Left lung (tissue), 4 donors: ENCODE measurements at regions not wholly inside any gene's neighbourhood (a gene's known extent, or its start where the extent isn't known, plus 50 kb on each side); places are given as distances from the start of the nearest gene placed in this dataset.
A peak's percentile ranks its signal among the peaks of the same experiment; 100 is the strongest.

Experiments used
- ATAC-seq: fragments of 200-7000 bp; cut with Tn5 transposase; one replicate; pipeline ENCODE4 v1.9.1; 2020; ENCODE audit warnings: moderate library complexity
- DNase-seq, 4 donors: peaks; one replicate each; pipeline ENCODE4 v3.0.0-alpha.2; 2013 to 2020
- H3K27ac ChIP-seq, 2 donors: fragments of 200-600 bp; sonication (generic) in 1 of 2; one replicate each; pipeline versions ENCODE4 v1.5.0 to v1.8.0; 2020 to 2021
- H3K27me3 ChIP-seq, 2 donors: fragments of 200-600 bp; sonication (generic) in 1 of 2; one replicate each; pipeline versions ENCODE4 v1.5.0 to v1.8.0; 2020 to 2021
- H3K36me3 ChIP-seq, 2 donors: fragments of 200-600 bp; sonication (generic) in 1 of 2; one replicate each; pipeline versions ENCODE4 v1.5.0 to v1.8.0; 2020 to 2021
- H3K4me1 ChIP-seq, 2 donors: fragments of 200-600 bp; one replicate each; pipeline ENCODE4 v1.8.0; 2021
- H3K4me3 ChIP-seq, 2 donors: fragments of 200-600 bp; sonication (generic) in 1 of 2; one replicate each; pipeline versions ENCODE4 v1.5.0 to v1.8.0; 2020 to 2021; ENCODE audit warnings: mild to moderate bottlenecking in 1 of 2
- H3K9me3 ChIP-seq, 2 donors: fragments of 200-600 bp; sonication (generic) in 1 of 2; one replicate each; pipeline versions ENCODE4 v1.5.0 to v1.8.0; 2020 to 2021
- intact Hi-C, 2 donors: fragments of 100-400 bp; cut with DNase I; formaldehyde crosslinking; loops; one replicate each; pipeline versions ENCODE4 v1.11.2 to v1.14.2; 2022
- TF ChIP-seq, protein P1 (sequence below), 2 donors: fragments of 200-600 bp; sonication (generic) in 1 of 2; IDR thresholded peaks; one replicate each; pipeline versions ENCODE4 v1.5.0 to v1.8.0; 2021; ENCODE audit warnings: antibody characterized with exemption in 2 of 2
- donor health status: DM: no; HTN: yes; CAD: no.
- donor health status: DM: no; HTN: no; CAD: no.

DNA sequence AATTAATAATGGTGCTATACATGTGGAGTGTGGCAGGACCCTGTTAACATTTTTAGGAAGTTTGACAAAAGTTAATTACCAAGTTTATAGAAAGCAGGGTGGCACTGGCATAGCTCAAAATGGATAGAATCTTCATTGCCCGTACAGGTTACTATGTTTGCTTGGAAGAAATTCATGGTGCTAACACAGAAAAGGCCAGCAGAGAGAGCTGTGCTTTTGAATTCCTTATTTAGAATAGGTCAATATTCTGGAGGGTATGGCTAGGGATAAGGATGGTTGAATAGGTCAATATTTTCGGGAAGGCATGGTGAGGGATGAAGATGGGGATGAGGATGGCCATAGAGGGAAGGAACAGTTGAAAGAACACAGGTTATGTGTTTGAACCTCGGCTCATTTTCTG, 345.1 kb downstream of the LMO4 start:
- Histone ChIP-seq H3K4me3 (no peak overlapping the region), H3K4me1 (no peaks in the 10 kb centered on the region), H3K27ac (no peak overlapping the region), H3K36me3 (no peaks in the 10 kb centered on the region), H3K9me3 (no peaks in the 10 kb centered on the region), H3K27me3 (no peaks in the 10 kb centered on the region)
- ATAC-seq (no peak), DNase-seq (no peak)
- intact Hi-C loops: no loop called here
- TF ChIP-seq, protein P1, sequence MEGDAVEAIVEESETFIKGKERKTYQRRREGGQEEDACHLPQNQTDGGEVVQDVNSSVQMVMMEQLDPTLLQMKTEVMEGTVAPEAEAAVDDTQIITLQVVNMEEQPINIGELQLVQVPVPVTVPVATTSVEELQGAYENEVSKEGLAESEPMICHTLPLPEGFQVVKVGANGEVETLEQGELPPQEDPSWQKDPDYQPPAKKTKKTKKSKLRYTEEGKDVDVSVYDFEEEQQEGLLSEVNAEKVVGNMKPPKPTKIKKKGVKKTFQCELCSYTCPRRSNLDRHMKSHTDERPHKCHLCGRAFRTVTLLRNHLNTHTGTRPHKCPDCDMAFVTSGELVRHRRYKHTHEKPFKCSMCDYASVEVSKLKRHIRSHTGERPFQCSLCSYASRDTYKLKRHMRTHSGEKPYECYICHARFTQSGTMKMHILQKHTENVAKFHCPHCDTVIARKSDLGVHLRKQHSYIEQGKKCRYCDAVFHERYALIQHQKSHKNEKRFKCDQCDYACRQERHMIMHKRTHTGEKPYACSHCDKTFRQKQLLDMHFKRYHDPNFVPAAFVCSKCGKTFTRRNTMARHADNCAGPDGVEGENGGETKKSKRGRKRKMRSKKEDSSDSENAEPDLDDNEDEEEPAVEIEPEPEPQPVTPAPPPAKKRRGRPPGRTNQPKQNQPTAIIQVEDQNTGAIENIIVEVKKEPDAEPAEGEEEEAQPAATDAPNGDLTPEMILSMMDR (IDR thresholded peaks at IDR 0.05): no peak

- ATAC-seq: no peak
Measured at GRCh38 chr1:87674791-87675190, 346.1 kb downstream of the LMO4 start.

GRCh38 chr1:87678266-87678665, 349.6 kb downstream of the LMO4 start:
- no peak overlapping the region for H3K4me3 ChIP-seq
- ATAC-seq (no peak), DNase-seq (no peak)
- TF ChIP-seq, protein P1 (IDR thresholded peaks at IDR 0.05): no peak
- no peaks in the 10 kb centered on the region for H3K36me3 ChIP-seq
- no peaks in the 10 kb centered on the region for H3K27me3 ChIP-seq
- H3K4me1 ChIP-seq: no peaks in the 10 kb centered on the region
- peaks cover 0 to 2% of the 10 kb centered on the region in 2 donors for H3K9me3 ChIP-seq
- H3K27ac ChIP-seq: no peak overlapping the region
- intact Hi-C loops: no loop called here

More at GRCh38 chr1:87674791-87675190, 346.1 kb downstream of the LMO4 start:
- Histone ChIP-seq H3K27ac (no peak overlapping the region), H3K27me3 (no peaks in the 10 kb centered on the region), H3K9me3 (peaks cover 0 to 2% of the 10 kb centered on the region in 2 donors), H3K36me3 (no peaks in the 10 kb centered on the region), H3K4me1 (no peaks in the 10 kb centered on the region), H3K4me3 (no peak overlapping the region)
- TF ChIP-seq, protein P1 (IDR thresholded peaks at IDR 0.05): no peak
- DNase-seq: no peak
- intact Hi-C loops: no loop called here

DNA sequence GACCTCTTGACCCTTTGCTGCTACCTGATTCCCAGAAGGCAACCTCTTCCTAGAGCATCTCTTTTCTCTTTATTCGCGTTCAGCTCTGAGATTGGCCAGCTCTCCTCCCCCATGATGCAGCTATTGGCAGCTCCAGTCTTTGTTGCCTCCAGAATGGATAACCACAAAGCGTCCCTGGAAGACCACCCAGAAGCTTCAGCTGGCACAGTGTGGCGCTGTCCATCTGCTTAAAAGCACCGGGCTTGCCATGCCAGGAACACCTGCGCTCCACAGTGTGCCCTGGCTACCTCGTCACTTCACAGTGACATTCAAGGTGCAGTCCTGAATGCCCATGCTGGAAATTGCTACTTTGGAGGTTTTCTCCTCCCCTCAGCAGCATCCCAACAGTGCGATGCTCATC, 353.9 kb downstream of the LMO4 start:
- Histone ChIP-seq H3K36me3 (no peaks in the 10 kb centered on the region), H3K4me1 (no peaks in the 10 kb centered on the region), H3K4me3 (no peak overlapping the region), H3K27ac (no peak overlapping the region), H3K9me3 (peaks cover 0 to 2% of the 10 kb centered on the region in 2 donors), H3K27me3 (no peaks in the 10 kb centered on the region)
- no peak for DNase-seq
- no peak for ATAC-seq
- intact Hi-C loops: no loop called here
- TF ChIP-seq, protein P1 (IDR thresholded peaks at IDR 0.05): no peak

DNA sequence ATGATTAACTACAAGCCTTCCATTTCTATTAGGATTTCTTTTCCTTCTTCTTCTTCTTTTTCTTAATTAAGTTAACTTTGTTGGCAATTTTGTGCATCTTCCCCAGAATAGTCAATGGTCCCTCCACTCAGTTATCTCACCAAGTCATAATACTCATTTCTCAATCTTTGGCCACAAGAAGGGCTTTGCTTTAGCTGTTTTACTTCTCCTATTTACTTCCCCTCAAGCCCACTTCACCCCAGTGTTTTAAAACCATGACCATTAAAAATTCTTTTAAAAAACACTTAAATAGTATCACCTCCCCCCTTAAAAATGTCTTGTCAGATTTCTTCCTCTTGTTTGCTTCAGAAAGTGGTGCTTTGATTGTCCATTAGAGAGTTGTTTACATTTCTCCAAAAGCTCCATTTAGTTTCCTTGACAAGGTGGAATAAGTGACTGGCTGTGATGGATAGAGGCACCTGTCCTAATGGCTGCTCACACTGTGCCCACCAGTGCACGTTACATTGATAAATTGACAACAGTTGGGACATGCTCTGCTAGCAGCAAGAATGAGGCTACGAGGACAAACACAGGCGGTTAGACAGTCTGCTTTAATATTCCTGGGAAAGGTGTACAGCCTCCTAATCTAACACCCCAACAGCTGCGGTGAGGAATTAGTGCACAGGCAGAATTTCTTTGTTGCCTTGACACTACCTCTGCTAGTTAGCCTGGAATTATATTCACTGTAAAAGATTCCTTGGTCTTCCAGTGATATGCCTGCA, 354.7 kb downstream of the LMO4 start:
- peak overlapping the region in 1 of 2 donors; percentile 71 for H3K27ac ChIP-seq
- no peaks in the 10 kb centered on the region for H3K4me1 ChIP-seq
- ATAC-seq: peak; percentile 28
- H3K9me3 ChIP-seq: peaks cover 0 to 2% of the 10 kb centered on the region in 2 donors
- no peaks in the 10 kb centered on the region for H3K36me3 ChIP-seq
- H3K27me3 ChIP-seq: no peaks in the 10 kb centered on the region
- intact Hi-C loops: no loop called here
- no peak for DNase-seq
- TF ChIP-seq, protein P1 (IDR thresholded peaks at IDR 0.05): no peak
- peak overlapping the region in 1 of 2 donors; percentile 24 for H3K4me3 ChIP-seq
